Karpas-422 (cell line): ENCODE measurements at regions not wholly inside any gene's neighbourhood (a gene's known extent, or its start where the extent isn't known, plus 50 kb on each side); places are given as distances from the start of the nearest gene placed in this dataset.
"Not testable (repeated sequence)": the region's sequence is repeated elsewhere in the genome, so short reads cannot be mapped to it uniquely, and the experiment has no call there.

Source experiments
- DNase-seq: peaks from one replicate; pipeline ENCODE4 v3.0.0-alpha.2; 2015
- H2AFZ ChIP-seq: fragments of 200-600 bp; sonication (generic); 2 replicates; pipeline ENCODE4 v1.6.1; 2014; ENCODE audit warnings: antibody characterized with exemption, low read length, mixed read lengths
- H3K27ac ChIP-seq: fragments of 200-600 bp; sonication (generic); 2 replicates; pipeline ENCODE4 v1.5.1; 2014; ENCODE audit warnings: mild to moderate bottlenecking, low read length, moderate library complexity
- H3K27me3 ChIP-seq: fragments of 200-600 bp; sonication (generic); 2 replicates; pipeline ENCODE4 v1.6.1; 2014; ENCODE audit warnings: low read length, mixed read lengths
- H3K36me3 ChIP-seq: fragments of 200-600 bp; sonication (generic); 2 replicates; pipeline ENCODE4 v1.6.1; 2014; ENCODE audit warnings: low read length, mixed read lengths; ENCODE audit not compliant: insufficient read depth
- H3K4me1 ChIP-seq: fragments of 200-600 bp; sonication (generic); 2 replicates; pipeline ENCODE4 v1.6.1; 2014; ENCODE audit warnings: mild to moderate bottlenecking, low read length, mixed read lengths
- H3K4me2 ChIP-seq: fragments of 200-600 bp; sonication (generic); 2 replicates; pipeline ENCODE4 v1.6.1; 2014; ENCODE audit warnings: low read length, low read depth, mild to moderate bottlenecking; ENCODE audit not compliant: poor library complexity, severe bottlenecking
- H3K4me3 ChIP-seq: fragments of 200-600 bp; sonication (generic); 2 replicates; pipeline ENCODE4 v1.5.1; 2014; ENCODE audit warnings: mild to moderate bottlenecking, antibody characterized with exemption, low read length, mixed read lengths
- H3K79me2 ChIP-seq: fragments of 200-600 bp; sonication (generic); 2 replicates; pipeline ENCODE4 v1.6.1; 2014; ENCODE audit warnings: mild to moderate bottlenecking, low read length, mixed read lengths
- H3K9ac ChIP-seq: fragments of 200-600 bp; sonication (generic); 2 replicates; pipeline ENCODE4 v1.6.0; 2014; ENCODE audit warnings: low read length
- H3K9me2 ChIP-seq: fragments of 200-600 bp; sonication (generic), shearing (Covaris generic); replicated peaks from 2 replicates; pipeline ENCODE4 v1.6.0; 2014; ENCODE audit warnings: mild to moderate bottlenecking, low read length, moderate library complexity; ENCODE audit not compliant: insufficient read depth
- H3K9me3 ChIP-seq: fragments of 300-700, 200-600 bp; sonication (generic); 2 replicates; pipeline ENCODE4 v1.6.1; 2014; ENCODE audit warnings: low read length, mixed read lengths
- H4K20me1 ChIP-seq: fragments of 200-600 bp; sonication (generic); 2 replicates; pipeline ENCODE4 v1.6.1; 2014; ENCODE audit warnings: mild to moderate bottlenecking, antibody characterized with exemption, low read length, low read depth; ENCODE audit not compliant: insufficient read depth

DNA sequence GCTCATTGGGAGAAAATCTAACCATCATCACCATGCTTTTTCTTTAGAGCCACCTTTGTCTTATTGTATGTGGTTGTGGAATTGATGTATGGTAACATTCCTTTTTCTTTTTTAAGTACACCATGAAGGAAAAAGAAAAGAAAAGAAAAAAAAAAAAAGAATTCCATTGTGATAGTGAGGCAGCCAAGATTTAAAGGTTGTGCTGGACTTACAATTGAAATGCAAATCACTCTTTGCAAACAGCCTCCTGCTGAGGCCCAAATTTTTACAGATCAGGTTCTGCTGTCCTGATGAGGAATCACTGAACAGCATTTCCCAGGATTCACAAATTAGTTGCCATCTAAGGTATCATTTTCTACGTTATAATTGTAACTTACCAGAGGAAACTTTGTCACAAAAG is 1101.0 kb upstream of the FANCL start:
- Histone ChIP-seq H3K9ac (no peak overlapping the region), H3K27me3 (no peaks in the 10 kb centered on the region), H3K36me3 (no peaks in the 10 kb centered on the region), H3K27ac (no peak overlapping the region), H3K4me3 (no peak overlapping the region), H3K79me2 (no peaks in the 10 kb centered on the region), H3K4me1 (no peaks in the 10 kb centered on the region), H3K4me2 (no peak overlapping the region), H4K20me1 (no peaks in the 10 kb centered on the region), H3K9me3 (no peaks in the 10 kb centered on the region), H3K9me2 (no peaks in the 10 kb centered on the region), H2AFZ (no peak overlapping the region)
- no peak for DNase-seq

DNA sequence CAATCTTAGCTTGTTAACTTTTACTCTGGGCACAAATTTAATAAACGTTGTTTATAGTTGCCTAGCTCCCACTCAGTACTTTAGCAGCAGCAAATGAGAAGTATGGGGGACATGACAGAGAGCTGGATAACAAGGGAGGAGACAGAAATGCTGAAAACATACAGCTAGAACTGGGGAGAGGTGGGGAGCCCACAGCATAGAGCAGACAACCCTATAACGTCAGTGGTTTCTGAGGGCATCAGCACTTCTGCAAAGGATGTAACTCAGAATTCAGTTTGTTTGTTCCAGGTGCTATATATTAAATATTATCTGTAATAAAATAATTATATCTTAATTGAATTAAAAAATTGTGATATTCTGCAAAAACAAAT is 1098.7 kb upstream of the FANCL start:
- no peak for DNase-seq
- Histone ChIP-seq H3K9ac (no peak overlapping the region), H2AFZ (no peak overlapping the region), H3K9me2 (no peaks in the 10 kb centered on the region), H3K4me3 (no peak overlapping the region), H3K79me2 (no peaks in the 10 kb centered on the region), H3K9me3 (no peaks in the 10 kb centered on the region), H3K4me1 (no peaks in the 10 kb centered on the region), H3K27me3 (no peaks in the 10 kb centered on the region), H3K27ac (no peak overlapping the region), H3K4me2 (no peak overlapping the region), H4K20me1 (no peaks in the 10 kb centered on the region), H3K36me3 (no peaks in the 10 kb centered on the region)

DNA sequence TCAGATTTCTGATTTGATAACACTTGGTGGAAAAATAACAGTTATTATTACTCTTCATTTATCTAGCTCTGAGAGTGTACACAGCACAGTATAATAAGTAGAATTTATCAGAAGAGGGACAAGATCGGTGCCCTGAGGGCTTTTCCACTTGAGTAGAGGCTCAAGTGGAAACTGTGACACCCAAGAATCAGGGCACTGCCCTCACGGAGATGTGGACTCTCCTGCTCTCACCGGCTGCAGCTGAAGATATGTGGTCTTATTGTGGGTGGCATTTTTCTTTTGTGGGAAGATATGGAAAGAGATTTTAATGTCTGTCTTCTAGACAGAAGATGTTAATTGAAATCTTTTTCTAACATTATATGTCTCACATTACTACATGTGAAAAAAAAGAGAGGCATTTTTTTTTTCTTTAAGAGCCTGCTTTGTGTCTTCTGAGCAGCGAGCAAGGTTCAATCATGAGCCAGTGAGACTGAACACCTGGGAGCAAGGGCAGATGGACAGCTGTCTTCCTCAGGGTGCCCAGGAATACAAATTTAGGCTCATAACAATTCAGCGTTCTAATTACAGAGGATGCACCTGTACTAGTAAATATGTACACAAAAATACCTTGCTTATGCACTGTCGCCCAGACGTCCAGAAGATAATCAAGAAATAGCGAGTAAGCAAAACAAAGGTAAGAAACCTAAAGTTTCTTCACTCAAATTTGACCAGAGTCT is 1098.2 kb upstream of the FANCL start:
- DNase-seq = no peak
- Histone ChIP-seq H3K9ac (no peak overlapping the region), H3K79me2 (no peaks in the 10 kb centered on the region), H2AFZ (no peak overlapping the region), H3K9me2 (no peaks in the 10 kb centered on the region), H3K27ac (no peak overlapping the region), H3K27me3 (no peaks in the 10 kb centered on the region), H3K9me3 (no peaks in the 10 kb centered on the region), H3K4me2 (no peak overlapping the region), H4K20me1 (no peaks in the 10 kb centered on the region), H3K4me3 (no peak overlapping the region), H3K36me3 (no peaks in the 10 kb centered on the region), H3K4me1 (no peaks in the 10 kb centered on the region)

DNA sequence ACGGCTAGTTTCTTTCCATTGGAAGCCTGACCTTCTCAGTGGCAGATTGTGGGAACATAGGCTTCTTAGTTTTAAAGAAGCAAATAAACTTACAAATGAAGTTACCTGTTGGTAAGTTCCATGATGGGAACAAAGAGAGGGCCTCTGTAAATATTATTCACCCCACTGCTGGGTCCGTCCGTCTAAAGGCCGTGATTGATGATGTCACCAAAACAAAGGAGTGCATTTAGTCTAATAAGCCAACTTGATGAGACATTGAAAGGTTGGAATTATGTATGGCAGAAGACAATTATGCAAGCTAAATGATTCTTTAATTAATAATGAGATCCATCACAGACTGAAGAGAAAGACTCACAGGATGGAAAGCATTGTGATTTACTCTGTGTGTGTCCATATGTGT is 1091.9 kb upstream of the FANCL start:
- H3K79me2 ChIP-seq = no peaks in the 10 kb centered on the region
- no peak overlapping the region for H3K27ac ChIP-seq
- no peak overlapping the region for H3K9ac ChIP-seq
- H2AFZ ChIP-seq = no peak overlapping the region
- no peak for DNase-seq
- no peak overlapping the region for H3K4me2 ChIP-seq
- H3K4me1 ChIP-seq = no peaks in the 10 kb centered on the region
- H3K4me3 ChIP-seq = no peak overlapping the region
- H3K36me3 ChIP-seq = no peaks in the 10 kb centered on the region
- H4K20me1 ChIP-seq = no peaks in the 10 kb centered on the region
- H3K9me3 ChIP-seq = no peaks in the 10 kb centered on the region
- H3K27me3 ChIP-seq = no peaks in the 10 kb centered on the region
- no peaks in the 10 kb centered on the region for H3K9me2 ChIP-seq

DNA sequence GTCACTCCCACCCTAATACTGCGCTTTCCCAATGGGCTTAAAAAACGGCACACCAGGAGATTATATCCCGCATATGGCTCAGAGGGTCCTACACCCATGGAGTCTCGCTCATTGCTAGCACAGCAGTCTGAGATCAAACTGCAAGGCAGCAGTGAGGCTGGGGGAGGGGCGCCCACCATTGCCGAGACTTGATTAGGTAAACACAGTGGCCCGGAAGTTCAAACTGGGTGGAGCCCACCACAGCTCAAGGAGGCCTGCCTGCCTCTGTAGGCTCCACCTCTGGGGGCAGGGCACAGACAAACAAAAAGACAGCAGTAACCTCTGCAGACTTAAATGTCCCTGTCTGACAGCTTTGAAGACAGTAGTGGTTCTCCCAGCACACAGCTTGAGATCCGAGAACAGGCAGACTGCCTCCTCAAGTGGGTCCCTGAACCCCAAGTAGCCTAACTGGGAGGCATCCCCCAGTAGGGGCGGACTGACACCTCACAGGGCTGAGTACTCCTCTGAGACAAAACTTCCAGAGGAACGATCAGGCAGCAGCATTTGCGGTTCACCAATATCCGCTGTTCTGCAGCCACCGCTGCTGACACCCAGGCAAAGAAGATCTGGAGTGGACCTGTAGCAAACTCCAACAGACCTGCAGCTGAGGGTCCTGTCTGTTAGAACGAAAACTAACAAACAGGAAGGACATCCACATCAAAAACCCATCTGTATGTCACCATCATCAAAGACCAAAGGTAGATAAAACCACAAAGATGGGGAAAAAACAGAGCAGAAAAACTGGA is 1085.6 kb upstream of the FANCL start:
- not testable (repeated sequence) for H3K27ac ChIP-seq, H3K4me1 ChIP-seq, H2AFZ ChIP-seq, H4K20me1 ChIP-seq, H3K4me2 ChIP-seq, H3K9ac ChIP-seq, H3K36me3 ChIP-seq, H3K9me2 ChIP-seq, DNase-seq, H3K4me3 ChIP-seq, H3K27me3 ChIP-seq, H3K79me2 ChIP-seq, H3K9me3 ChIP-seq

DNA sequence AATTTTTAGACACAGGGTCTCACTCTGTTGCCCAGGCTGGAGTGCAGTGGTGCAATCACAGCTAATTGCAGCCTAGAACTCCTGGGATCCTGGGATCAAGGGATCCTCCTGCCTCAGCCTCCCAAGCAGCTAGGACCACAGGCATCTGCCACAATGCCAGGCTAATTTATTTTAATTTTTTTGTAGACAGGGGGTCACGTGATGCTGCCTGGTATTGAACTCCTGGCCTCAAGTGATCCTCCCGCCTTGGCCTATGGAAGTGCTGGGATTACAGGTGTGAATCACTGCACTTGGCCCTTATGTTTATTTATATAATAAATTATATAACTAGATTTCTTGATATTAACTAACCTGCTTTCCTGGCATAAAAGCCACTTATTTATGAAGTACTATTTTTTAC is 1081.7 kb upstream of the FANCL start:
- Histone ChIP-seq H3K9me2 (no peaks in the 10 kb centered on the region), H3K79me2 (no peaks in the 10 kb centered on the region), H3K9ac (no peak overlapping the region), H3K4me2 (no peak overlapping the region), H3K4me3 (no peak overlapping the region), H3K27ac (no peak overlapping the region), H3K9me3 (no peaks in the 10 kb centered on the region), H3K4me1 (no peaks in the 10 kb centered on the region), H2AFZ (no peak overlapping the region), H4K20me1 (no peaks in the 10 kb centered on the region), H3K27me3 (no peaks in the 10 kb centered on the region), H3K36me3 (no peaks in the 10 kb centered on the region)
- no peak for DNase-seq

DNA sequence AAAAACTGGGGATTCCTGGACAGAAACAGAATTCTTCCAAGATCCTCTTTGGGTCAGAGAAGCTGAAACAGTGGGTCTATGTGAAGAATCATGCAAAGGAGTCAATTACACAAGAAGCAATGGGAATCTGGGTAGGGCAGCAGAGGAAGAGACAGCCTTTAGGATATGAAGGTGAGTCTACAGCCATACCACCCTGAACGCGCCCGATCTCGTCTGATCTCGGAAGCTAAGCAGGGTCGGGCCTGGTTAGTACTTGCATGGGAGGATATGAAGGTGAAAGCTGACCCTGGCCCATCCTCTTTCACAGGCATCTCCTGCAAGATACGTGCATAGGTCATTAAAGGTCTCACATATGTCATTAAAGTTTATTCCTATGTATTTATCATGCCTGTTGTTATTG is 1080.9 kb upstream of the FANCL start:
- no peaks in the 10 kb centered on the region for H3K9me2 ChIP-seq
- H4K20me1 ChIP-seq = no peaks in the 10 kb centered on the region
- H3K27me3 ChIP-seq = no peaks in the 10 kb centered on the region
- H3K4me3 ChIP-seq = no peak overlapping the region
- no peaks in the 10 kb centered on the region for H3K79me2 ChIP-seq
- H3K4me1 ChIP-seq = no peaks in the 10 kb centered on the region
- H3K9me3 ChIP-seq = no peaks in the 10 kb centered on the region
- no peak for DNase-seq
- H3K27ac ChIP-seq = no peak overlapping the region
- H3K9ac ChIP-seq = no peak overlapping the region
- H3K4me2 ChIP-seq = no peak overlapping the region
- no peaks in the 10 kb centered on the region for H3K36me3 ChIP-seq
- H2AFZ ChIP-seq = no peak overlapping the region

DNA sequence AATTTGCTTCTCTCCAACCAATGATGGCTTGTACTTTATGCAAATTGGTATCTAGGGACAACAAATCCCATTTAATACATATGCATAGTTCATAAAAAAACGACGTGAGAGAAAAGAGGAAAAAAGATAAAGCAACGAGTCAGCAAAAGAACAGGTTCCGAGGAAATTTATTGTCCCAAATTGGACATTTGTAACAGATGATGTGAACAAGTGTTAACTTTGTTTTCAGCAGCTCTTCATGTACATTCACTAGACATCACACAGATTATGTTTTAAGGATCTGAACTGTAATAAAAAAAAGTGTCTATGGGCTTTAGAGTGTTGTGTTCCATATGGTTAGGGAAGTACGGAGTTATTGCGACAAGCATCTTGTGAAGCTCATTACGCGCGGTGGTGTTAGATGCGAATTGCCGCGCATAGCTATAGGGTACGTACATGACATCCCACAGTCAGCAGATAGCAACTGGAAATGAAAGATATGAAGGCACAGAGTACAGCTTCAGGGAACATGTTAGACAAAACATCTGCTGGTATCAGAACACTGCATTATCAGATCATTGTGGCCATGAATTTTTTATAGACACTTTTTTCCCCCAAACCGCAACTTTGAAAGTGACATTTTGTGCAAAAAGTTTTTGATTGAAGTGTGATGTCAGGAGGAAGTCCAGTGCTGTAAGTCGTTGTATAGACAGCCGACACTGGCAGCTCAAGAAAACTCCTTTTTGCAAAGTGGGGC is 1073.1 kb upstream of the FANCL start:
- Histone ChIP-seq H3K9ac (no peak overlapping the region), H3K9me3 (no peaks in the 10 kb centered on the region), H3K4me3 (no peak overlapping the region), H2AFZ (no peak overlapping the region), H3K36me3 (no peaks in the 10 kb centered on the region), H3K9me2 (no peaks in the 10 kb centered on the region), H3K79me2 (no peaks in the 10 kb centered on the region), H3K4me1 (no peaks in the 10 kb centered on the region), H4K20me1 (no peaks in the 10 kb centered on the region), H3K4me2 (no peak overlapping the region), H3K27ac (no peak overlapping the region), H3K27me3 (no peaks in the 10 kb centered on the region)
- DNase-seq = no peak
